Neural cell (in vitro differentiated cells): ENCODE measurements at regions not wholly inside any gene's neighbourhood (a gene's known extent, or its start where the extent isn't known, plus 50 kb on each side); places are given as distances from the start of the nearest gene placed in this dataset.

ENCODE experiments used
- EP300 ChIP-seq: fragments of 450-650 bp; conservative IDR thresholded peaks from 2 replicates; pipeline ENCODE4 v1.6.1; 2014; ENCODE audit warnings: antibody characterized with exemption, mild to moderate bottlenecking, moderate library complexity; ENCODE audit not compliant: poor library complexity, severe bottlenecking
- EZH2 ChIP-seq: fragments of 200-600, 300-800 bp; shearing (Covaris generic), sonication (generic); IDR thresholded peaks from 2 replicates; pipeline ENCODE4 v1.6.1; 2014; ENCODE audit warnings: antibody characterized with exemption, low read length, borderline replicate concordance, mild to moderate bottlenecking; ENCODE audit not compliant: insufficient read depth, poor library complexity, severe bottlenecking
- MXI1 ChIP-seq: fragments of 450-650 bp; conservative IDR thresholded peaks from 2 replicates; pipeline ENCODE4 v1.6.1; 2014; ENCODE audit warnings: antibody characterized with exemption, mild to moderate bottlenecking; ENCODE audit not compliant: poor library complexity, severe bottlenecking
- POLR2AphosphoS5 ChIP-seq: IDR thresholded peaks from 2 replicates; pipeline ENCODE4 v1.6.1; 2012
- RAD21 ChIP-seq: fragments of 450-650 bp; conservative IDR thresholded peaks from 2 replicates; pipeline ENCODE4 v1.6.1; 2014; ENCODE audit warnings: antibody characterized with exemption, mild to moderate bottlenecking, moderate library complexity
- SMC3 ChIP-seq: fragments of 450-650 bp; conservative IDR thresholded peaks from 2 replicates; pipeline ENCODE4 v1.6.1; 2014; ENCODE audit warnings: antibody characterized with exemption, mild to moderate bottlenecking, moderate library complexity; ENCODE audit not compliant: poor library complexity
- TAF1 ChIP-seq: IDR thresholded peaks from 2 replicates; pipeline ENCODE4 v1.6.1; 2012; ENCODE audit warnings: low read depth
- TF ChIP-seq, protein P1 (sequence below): fragments of 450-650 bp; IDR thresholded peaks from 2 replicates; pipeline ENCODE4 v1.5.1; 2014; ENCODE audit warnings: antibody characterized with exemption, mild to moderate bottlenecking, moderate library complexity; ENCODE audit not compliant: poor library complexity, severe bottlenecking
- TF ChIP-seq, protein P2 (sequence below): IDR thresholded peaks from 2 replicates; pipeline ENCODE4 v1.6.1; 2012; ENCODE audit warnings: borderline replicate concordance

GRCh38 chr21:17668479-17669140, 55.9 kb upstream of the BTG3 start:
- no peak for TF ChIP-seq RAD21
- TF ChIP-seq, protein P1, sequence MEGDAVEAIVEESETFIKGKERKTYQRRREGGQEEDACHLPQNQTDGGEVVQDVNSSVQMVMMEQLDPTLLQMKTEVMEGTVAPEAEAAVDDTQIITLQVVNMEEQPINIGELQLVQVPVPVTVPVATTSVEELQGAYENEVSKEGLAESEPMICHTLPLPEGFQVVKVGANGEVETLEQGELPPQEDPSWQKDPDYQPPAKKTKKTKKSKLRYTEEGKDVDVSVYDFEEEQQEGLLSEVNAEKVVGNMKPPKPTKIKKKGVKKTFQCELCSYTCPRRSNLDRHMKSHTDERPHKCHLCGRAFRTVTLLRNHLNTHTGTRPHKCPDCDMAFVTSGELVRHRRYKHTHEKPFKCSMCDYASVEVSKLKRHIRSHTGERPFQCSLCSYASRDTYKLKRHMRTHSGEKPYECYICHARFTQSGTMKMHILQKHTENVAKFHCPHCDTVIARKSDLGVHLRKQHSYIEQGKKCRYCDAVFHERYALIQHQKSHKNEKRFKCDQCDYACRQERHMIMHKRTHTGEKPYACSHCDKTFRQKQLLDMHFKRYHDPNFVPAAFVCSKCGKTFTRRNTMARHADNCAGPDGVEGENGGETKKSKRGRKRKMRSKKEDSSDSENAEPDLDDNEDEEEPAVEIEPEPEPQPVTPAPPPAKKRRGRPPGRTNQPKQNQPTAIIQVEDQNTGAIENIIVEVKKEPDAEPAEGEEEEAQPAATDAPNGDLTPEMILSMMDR = no peak
- peak; percentile 30 for TF ChIP-seq EP300
- TF ChIP-seq POLR2AphosphoS5 = peak; percentile 66
- TF ChIP-seq TAF1 = no peak
- TF ChIP-seq, protein P2, sequence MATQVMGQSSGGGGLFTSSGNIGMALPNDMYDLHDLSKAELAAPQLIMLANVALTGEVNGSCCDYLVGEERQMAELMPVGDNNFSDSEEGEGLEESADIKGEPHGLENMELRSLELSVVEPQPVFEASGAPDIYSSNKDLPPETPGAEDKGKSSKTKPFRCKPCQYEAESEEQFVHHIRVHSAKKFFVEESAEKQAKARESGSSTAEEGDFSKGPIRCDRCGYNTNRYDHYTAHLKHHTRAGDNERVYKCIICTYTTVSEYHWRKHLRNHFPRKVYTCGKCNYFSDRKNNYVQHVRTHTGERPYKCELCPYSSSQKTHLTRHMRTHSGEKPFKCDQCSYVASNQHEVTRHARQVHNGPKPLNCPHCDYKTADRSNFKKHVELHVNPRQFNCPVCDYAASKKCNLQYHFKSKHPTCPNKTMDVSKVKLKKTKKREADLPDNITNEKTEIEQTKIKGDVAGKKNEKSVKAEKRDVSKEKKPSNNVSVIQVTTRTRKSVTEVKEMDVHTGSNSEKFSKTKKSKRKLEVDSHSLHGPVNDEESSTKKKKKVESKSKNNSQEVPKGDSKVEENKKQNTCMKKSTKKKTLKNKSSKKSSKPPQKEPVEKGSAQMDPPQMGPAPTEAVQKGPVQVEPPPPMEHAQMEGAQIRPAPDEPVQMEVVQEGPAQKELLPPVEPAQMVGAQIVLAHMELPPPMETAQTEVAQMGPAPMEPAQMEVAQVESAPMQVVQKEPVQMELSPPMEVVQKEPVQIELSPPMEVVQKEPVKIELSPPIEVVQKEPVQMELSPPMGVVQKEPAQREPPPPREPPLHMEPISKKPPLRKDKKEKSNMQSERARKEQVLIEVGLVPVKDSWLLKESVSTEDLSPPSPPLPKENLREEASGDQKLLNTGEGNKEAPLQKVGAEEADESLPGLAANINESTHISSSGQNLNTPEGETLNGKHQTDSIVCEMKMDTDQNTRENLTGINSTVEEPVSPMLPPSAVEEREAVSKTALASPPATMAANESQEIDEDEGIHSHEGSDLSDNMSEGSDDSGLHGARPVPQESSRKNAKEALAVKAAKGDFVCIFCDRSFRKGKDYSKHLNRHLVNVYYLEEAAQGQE = no peak
- TF ChIP-seq EZH2 = no peak
- TF ChIP-seq MXI1 = no peak
- TF ChIP-seq SMC3 = no peak
